ENCODE measurements at regions not wholly inside any gene's neighbourhood (a gene's known extent, or its start where the extent isn't known, plus 50 kb on each side); places are given as distances from the start of the nearest gene placed in this dataset.

GRCh38 chr3:73215901-73216300 is 154.4 kb downstream of the EBLN2 start:
- Histone ChIP-seq H3K4me3 (no peak overlapping the region), H3K4me1 (no peaks in the 10 kb centered on the region), H3K27ac (no peak overlapping the region), H3K36me3 (ENCODE audit: insufficient read depth in 1 of 2, low read depth in 1 of 2) (peaks cover 0 to 2% of the 10 kb centered on the region in 2 donors), H3K27me3 (ENCODE audit: insufficient read depth in 3 of 3, low read length in 2 of 3) (no peaks in the 10 kb centered on the region), H3K9me3 (no peaks in the 10 kb centered on the region)
- intact Hi-C loops (cut with DNase I) = no loop called here
- ATAC-seq (no peak), DNase-seq (no peak)
- WGBS, 3 donors = 64 to 71% (median 66%) methylated on average over 4 of the region's 4 CpGs
- TF ChIP-seq CTCF (IDR thresholded peaks at IDR 0.05) = no peak

GRCh38 chr3:73216310-73216709 is 154.9 kb downstream of the EBLN2 start:
- intact Hi-C loops (cut with DNase I) = no loop called here
- no peak for ATAC-seq
- TF ChIP-seq CTCF (IDR thresholded peaks at IDR 0.05) = no peak

GRCh38 chr3:73222126-73222525 is 160.7 kb downstream of the EBLN2 start:
- no peaks in the 10 kb centered on the region for H3K4me1 ChIP-seq
- H3K27me3 ChIP-seq (ENCODE audit: insufficient read depth in 3 of 3, low read length in 2 of 3) = no peaks in the 10 kb centered on the region
- ATAC-seq (no peak), DNase-seq (no peak)
- WGBS, 3 donors = 77 to 86% (median 80%) methylated on average over 4 of the region's 4 CpGs
- no peak overlapping the region for H3K27ac ChIP-seq
- intact Hi-C loops (cut with DNase I) = no loop called here
- H3K9me3 ChIP-seq = no peaks in the 10 kb centered on the region
- TF ChIP-seq CTCF (IDR thresholded peaks at IDR 0.05) = no peak
- no peak overlapping the region for H3K4me3 ChIP-seq
- no peaks in the 10 kb centered on the region for H3K36me3 ChIP-seq (ENCODE audit: insufficient read depth in 1 of 2, low read depth in 1 of 2)

More at GRCh38 chr3:73216310-73216709, 154.9 kb downstream of the EBLN2 start:
- WGBS, 3 donors = 96 to 100% (median 96%) methylated on average over 1 of the region's 1 CpG
- Histone ChIP-seq H3K36me3 (ENCODE audit: insufficient read depth in 1 of 2, low read depth in 1 of 2) (peaks cover 0 to 2% of the 10 kb centered on the region in 2 donors), H3K4me1 (no peaks in the 10 kb centered on the region), H3K27me3 (ENCODE audit: insufficient read depth in 3 of 3, low read length in 2 of 3) (no peaks in the 10 kb centered on the region), H3K27ac (no peak overlapping the region), H3K4me3 (no peak overlapping the region), H3K9me3 (no peaks in the 10 kb centered on the region)
- DNase-seq = no peak

DNA sequence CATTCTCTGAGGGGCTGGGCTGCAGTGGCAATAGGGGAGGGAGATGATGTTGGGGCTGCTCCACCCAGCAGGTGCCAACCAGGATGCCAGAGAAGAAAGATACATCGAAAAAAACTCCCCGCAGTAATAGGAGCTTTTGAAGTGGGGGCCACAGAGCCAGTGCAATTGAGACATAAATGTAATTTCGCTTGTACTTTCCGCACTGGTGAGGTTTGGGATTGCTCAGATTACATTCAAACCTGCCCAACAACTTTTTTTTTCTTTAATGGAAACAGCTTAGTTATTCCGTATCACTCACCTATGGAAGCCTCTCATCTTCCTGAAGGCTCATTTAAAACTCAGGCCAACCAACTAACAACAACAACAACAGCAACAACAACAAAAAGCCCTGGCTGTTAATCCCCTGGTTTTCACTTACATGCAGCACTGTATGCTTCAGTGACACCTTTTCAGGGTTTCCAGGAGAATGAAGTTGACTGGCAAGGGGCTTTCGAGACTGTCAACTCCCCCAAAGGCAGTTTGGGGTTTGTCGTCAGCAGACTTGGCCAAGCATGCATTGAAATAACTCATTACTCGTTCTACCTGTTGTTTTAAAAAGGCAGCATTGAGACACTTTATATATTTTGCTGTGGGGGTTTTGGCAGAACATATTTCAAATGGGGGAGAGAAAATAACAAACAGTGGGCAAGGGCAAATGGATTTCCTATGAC is 163.8 kb downstream of the EBLN2 start:
- H3K4me1 ChIP-seq = no peaks in the 10 kb centered on the region
- TF ChIP-seq CTCF (IDR thresholded peaks at IDR 0.05) = no peak
- H3K36me3 ChIP-seq (ENCODE audit: insufficient read depth in 1 of 2, low read depth in 1 of 2) = no peaks in the 10 kb centered on the region
- WGBS, 3 donors = 84 to 85% (median 85%) methylated on average over 8 of the region's 8 CpGs
- ATAC-seq (no peak), DNase-seq (no peak)
- no peak overlapping the region for H3K4me3 ChIP-seq
- intact Hi-C loops (cut with DNase I) = no loop called here
- H3K27ac ChIP-seq = no peak overlapping the region
- no peaks in the 10 kb centered on the region for H3K9me3 ChIP-seq
- no peaks in the 10 kb centered on the region for H3K27me3 ChIP-seq (ENCODE audit: insufficient read depth in 3 of 3, low read length in 2 of 3)

DNA sequence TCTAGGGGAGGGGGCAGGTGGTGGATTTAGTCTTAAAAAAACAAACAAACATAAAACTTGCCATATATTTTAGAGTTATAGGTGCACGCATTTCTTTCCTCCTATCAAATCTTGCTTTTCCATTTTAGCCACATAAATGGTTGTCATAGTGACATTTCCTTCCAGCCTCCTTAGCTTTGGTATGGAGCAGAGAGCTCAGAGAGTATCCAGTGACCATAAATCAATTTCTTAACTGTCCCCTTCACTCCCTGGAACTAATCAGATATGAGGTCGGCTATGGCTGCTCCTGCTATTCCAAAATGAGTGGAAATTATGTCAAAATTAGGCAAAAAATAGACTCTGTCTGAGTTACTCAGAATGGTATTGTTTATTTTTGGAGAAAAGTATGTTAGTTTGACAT is 164.5 kb downstream of the EBLN2 start:
- DNase-seq (no peak), ATAC-seq (no peak)
- H3K36me3 ChIP-seq (ENCODE audit: insufficient read depth in 1 of 2, low read depth in 1 of 2) = no peaks in the 10 kb centered on the region
- intact Hi-C loops (cut with DNase I) = no loop called here
- no peaks in the 10 kb centered on the region for H3K4me1 ChIP-seq
- H3K27ac ChIP-seq = no peak overlapping the region
- WGBS, 3 donors = 42 to 50% (median 50%) methylated on average over 2 of the region's 2 CpGs
- H3K27me3 ChIP-seq (ENCODE audit: insufficient read depth in 3 of 3, low read length in 2 of 3) = no peaks in the 10 kb centered on the region
- TF ChIP-seq CTCF (IDR thresholded peaks at IDR 0.05) = no peak
- H3K4me3 ChIP-seq = no peak overlapping the region
- H3K9me3 ChIP-seq = no peaks in the 10 kb centered on the region

Measured in psoas muscle (tissue), 7 donors.